ENCODE measurements at regions not wholly inside any gene's neighbourhood (a gene's known extent, or its start where the extent isn't known, plus 50 kb on each side); places are given as distances from the start of the nearest gene placed in this dataset.

GRCh38 chr1:187122566-187122965, 293.8 kb downstream of the PLA2G4A start:
- Mint-ChIP-seq H3K27me3 (no peaks in the 10 kb centered on the region), H3K27ac (no peak overlapping the region), H3K9me3 (no peaks in the 10 kb centered on the region), H3K4me3 (no peak overlapping the region), H3K4me1 (no peaks in the 10 kb centered on the region), H3K36me3 (ENCODE audit: low read depth) (no peaks in the 10 kb centered on the region)
- intact Hi-C loops (cut with micrococcal nuclease), result no loop called here
- DNase-seq, result no peak

- intact Hi-C loops (cut with micrococcal nuclease), result no loop called here
- Mint-ChIP-seq H3K4me3 (no peak overlapping the region), H3K27me3 (no peaks in the 10 kb centered on the region), H3K9me3 (no peaks in the 10 kb centered on the region), H3K27ac (no peak overlapping the region), H3K4me1 (no peaks in the 10 kb centered on the region), H3K36me3 (ENCODE audit: low read depth) (no peaks in the 10 kb centered on the region)
- no peak for DNase-seq
Measured at GRCh38 chr1:187129132-187129531, 300.4 kb downstream of the PLA2G4A start.

GRCh38 chr1:187143783-187144182, 315.0 kb downstream of the PLA2G4A start:
- Mint-ChIP-seq H3K27me3 (no peaks in the 10 kb centered on the region), H3K4me3 (no peak overlapping the region), H3K27ac (no peak overlapping the region), H3K4me1 (no peaks in the 10 kb centered on the region), H3K36me3 (ENCODE audit: low read depth) (no peaks in the 10 kb centered on the region), H3K9me3 (peaks cover 4% of the 10 kb centered on the region)
- intact Hi-C loops (cut with micrococcal nuclease), result no loop called here
- no peak for DNase-seq

GRCh38 chr1:187146388-187146787, 317.6 kb downstream of the PLA2G4A start:
- no peak overlapping the region for H3K4me3 Mint-ChIP-seq
- no peaks in the 10 kb centered on the region for H3K27me3 Mint-ChIP-seq
- no peak for DNase-seq
- H3K4me1 Mint-ChIP-seq, result no peaks in the 10 kb centered on the region
- H3K9me3 Mint-ChIP-seq, result peaks cover 5% of the 10 kb centered on the region
- no peaks in the 10 kb centered on the region for H3K36me3 Mint-ChIP-seq (ENCODE audit: low read depth)
- intact Hi-C loops (cut with micrococcal nuclease), result no loop called here
- H3K27ac Mint-ChIP-seq, result no peak overlapping the region

- Mint-ChIP-seq H3K4me3 (no peak overlapping the region), H3K27me3 (no peaks in the 10 kb centered on the region), H3K36me3 (ENCODE audit: low read depth) (no peaks in the 10 kb centered on the region), H3K4me1 (no peaks in the 10 kb centered on the region), H3K27ac (no peak overlapping the region), H3K9me3 (peaks cover 21% of the 10 kb centered on the region)
- no peak for DNase-seq
- intact Hi-C loops (cut with micrococcal nuclease), result no loop called here
Measured at GRCh38 chr1:187151555-187151954, 322.8 kb downstream of the PLA2G4A start.

- DNase-seq, result no peak
- no peaks in the 10 kb centered on the region for H3K27me3 Mint-ChIP-seq
- no peak overlapping the region for H3K4me3 Mint-ChIP-seq
- intact Hi-C loops (cut with micrococcal nuclease), result no loop called here
- peaks cover 16% of the 10 kb centered on the region for H3K9me3 Mint-ChIP-seq
- no peaks in the 10 kb centered on the region for H3K36me3 Mint-ChIP-seq (ENCODE audit: low read depth)
- H3K27ac Mint-ChIP-seq, result no peak overlapping the region
- H3K4me1 Mint-ChIP-seq, result peaks cover 5% of the 10 kb centered on the region
Measured at GRCh38 chr1:187153047-187153446, 324.3 kb downstream of the PLA2G4A start.

GRCh38 chr1:187157115-187157514, 328.4 kb downstream of the PLA2G4A start:
- intact Hi-C loops (cut with micrococcal nuclease), result no loop called here
- H3K27ac Mint-ChIP-seq, result no peak overlapping the region
- DNase-seq, result no peak
- no peaks in the 10 kb centered on the region for H3K27me3 Mint-ChIP-seq
- no peaks in the 10 kb centered on the region for H3K36me3 Mint-ChIP-seq (ENCODE audit: low read depth)
- H3K9me3 Mint-ChIP-seq, result peaks cover 12% of the 10 kb centered on the region
- peaks cover 5% of the 10 kb centered on the region for H3K4me1 Mint-ChIP-seq
- H3K4me3 Mint-ChIP-seq, result no peak overlapping the region

- intact Hi-C loops (cut with micrococcal nuclease), result no loop called here
- Mint-ChIP-seq H3K36me3 (ENCODE audit: low read depth) (no peaks in the 10 kb centered on the region), H3K4me1 (peaks cover 5% of the 10 kb centered on the region), H3K4me3 (no peak overlapping the region), H3K27ac (no peak overlapping the region), H3K9me3 (peaks cover 9% of the 10 kb centered on the region), H3K27me3 (no peaks in the 10 kb centered on the region)
- no peak for DNase-seq
Measured at GRCh38 chr1:187157552-187157951, 328.8 kb downstream of the PLA2G4A start.

- peaks cover 3% of the 10 kb centered on the region for H3K9me3 Mint-ChIP-seq
- no peaks in the 10 kb centered on the region for H3K36me3 Mint-ChIP-seq (ENCODE audit: low read depth)
- H3K27ac Mint-ChIP-seq, result no peak overlapping the region
- no peaks in the 10 kb centered on the region for H3K27me3 Mint-ChIP-seq
- DNase-seq, result no peak
- intact Hi-C loops (cut with micrococcal nuclease), result no loop called here
- no peaks in the 10 kb centered on the region for H3K4me1 Mint-ChIP-seq
- H3K4me3 Mint-ChIP-seq, result no peak overlapping the region
Measured at GRCh38 chr1:187167555-187167954, 338.8 kb downstream of the PLA2G4A start.

- Mint-ChIP-seq H3K4me3 (no peak overlapping the region), H3K27ac (no peak overlapping the region), H3K27me3 (no peaks in the 10 kb centered on the region), H3K4me1 (no peaks in the 10 kb centered on the region), H3K9me3 (peaks cover 3% of the 10 kb centered on the region), H3K36me3 (ENCODE audit: low read depth) (no peaks in the 10 kb centered on the region)
- intact Hi-C loops (cut with micrococcal nuclease), result no loop called here
- DNase-seq, result no peak
Measured at GRCh38 chr1:187168297-187168696, 339.5 kb downstream of the PLA2G4A start.

- no peaks in the 10 kb centered on the region for H3K36me3 Mint-ChIP-seq (ENCODE audit: low read depth)
- no peak for DNase-seq
- no peaks in the 10 kb centered on the region for H3K27me3 Mint-ChIP-seq
- H3K4me1 Mint-ChIP-seq, result no peaks in the 10 kb centered on the region
- H3K9me3 Mint-ChIP-seq, result peaks cover 9% of the 10 kb centered on the region
- H3K27ac Mint-ChIP-seq, result no peak overlapping the region
- intact Hi-C loops (cut with micrococcal nuclease), result no loop called here
- no peak overlapping the region for H3K4me3 Mint-ChIP-seq
Measured at GRCh38 chr1:187185389-187185788, 356.6 kb downstream of the PLA2G4A start.

GRCh38 chr1:187197685-187198084, 368.9 kb downstream of the PLA2G4A start:
- no peaks in the 10 kb centered on the region for H3K36me3 Mint-ChIP-seq (ENCODE audit: low read depth)
- H3K9me3 Mint-ChIP-seq, result no peaks in the 10 kb centered on the region
- no peaks in the 10 kb centered on the region for H3K27me3 Mint-ChIP-seq
- no peak overlapping the region for H3K27ac Mint-ChIP-seq
- DNase-seq, result no peak
- no peak overlapping the region for H3K4me3 Mint-ChIP-seq
- intact Hi-C loops (cut with micrococcal nuclease), result no loop called here
- H3K4me1 Mint-ChIP-seq, result no peaks in the 10 kb centered on the region

GRCh38 chr1:187203257-187203656, 374.5 kb downstream of the PLA2G4A start:
- Mint-ChIP-seq H3K36me3 (ENCODE audit: low read depth) (no peaks in the 10 kb centered on the region), H3K9me3 (no peaks in the 10 kb centered on the region), H3K27me3 (no peaks in the 10 kb centered on the region), H3K4me3 (no peak overlapping the region), H3K4me1 (no peaks in the 10 kb centered on the region), H3K27ac (no peak overlapping the region)
- intact Hi-C loops (cut with micrococcal nuclease), result no loop called here
- no peak for DNase-seq

GRCh38 chr1:187212377-187212776, 383.6 kb downstream of the PLA2G4A start:
- Mint-ChIP-seq H3K27ac (no peak overlapping the region), H3K36me3 (ENCODE audit: low read depth) (no peaks in the 10 kb centered on the region), H3K4me1 (no peaks in the 10 kb centered on the region), H3K4me3 (no peak overlapping the region), H3K27me3 (no peaks in the 10 kb centered on the region), H3K9me3 (no peaks in the 10 kb centered on the region)
- DNase-seq, result no peak
- intact Hi-C loops (cut with micrococcal nuclease), result no loop called here

GRCh38 chr1:187226396-187226795, 397.6 kb downstream of the PLA2G4A start:
- DNase-seq, result no peak
- Mint-ChIP-seq H3K4me3 (no peak overlapping the region), H3K27ac (no peak overlapping the region), H3K27me3 (no peaks in the 10 kb centered on the region), H3K9me3 (no peaks in the 10 kb centered on the region), H3K36me3 (ENCODE audit: low read depth) (no peaks in the 10 kb centered on the region), H3K4me1 (no peaks in the 10 kb centered on the region)
- intact Hi-C loops (cut with micrococcal nuclease), result no loop called here
